C4-2B (cell line): ENCODE measurements at regions not wholly inside any gene's neighbourhood (a gene's known extent, or its start where the extent isn't known, plus 50 kb on each side); places are given as distances from the start of the nearest gene placed in this dataset.

Experiments
- ZFX ChIP-seq: fragments of 450-650 bp; IDR thresholded peaks from 2 replicates; pipeline ENCODE4 v1.6.1; 2017
- TF ChIP-seq, protein P1 (sequence below): fragments of 450-650 bp; conservative IDR thresholded peaks from 2 replicates; pipeline ENCODE4 v1.5.1; 2017; ENCODE audit warnings: mild to moderate bottlenecking

DNA sequence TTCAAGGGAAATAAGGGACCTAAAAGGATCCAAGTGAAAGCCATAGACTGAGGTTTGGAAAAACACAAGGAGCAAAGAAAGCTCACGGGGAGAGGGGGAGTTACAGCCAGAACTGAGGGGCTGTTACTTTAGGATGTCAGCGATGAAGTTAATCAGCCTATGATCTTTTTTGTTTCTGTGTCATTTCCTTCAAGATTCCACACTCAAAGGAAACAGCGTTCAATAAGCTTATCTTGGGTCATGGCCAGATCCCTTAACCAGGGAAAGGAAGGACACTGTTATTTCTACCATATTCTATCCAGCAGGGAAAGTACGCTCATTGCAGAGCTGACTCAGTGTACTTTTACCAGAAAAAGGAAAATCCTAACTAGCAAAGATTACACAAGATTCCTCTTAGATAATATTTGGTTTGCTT lies 132.8 kb downstream of the PFDN4 start:
- TF ChIP-seq, protein P1, sequence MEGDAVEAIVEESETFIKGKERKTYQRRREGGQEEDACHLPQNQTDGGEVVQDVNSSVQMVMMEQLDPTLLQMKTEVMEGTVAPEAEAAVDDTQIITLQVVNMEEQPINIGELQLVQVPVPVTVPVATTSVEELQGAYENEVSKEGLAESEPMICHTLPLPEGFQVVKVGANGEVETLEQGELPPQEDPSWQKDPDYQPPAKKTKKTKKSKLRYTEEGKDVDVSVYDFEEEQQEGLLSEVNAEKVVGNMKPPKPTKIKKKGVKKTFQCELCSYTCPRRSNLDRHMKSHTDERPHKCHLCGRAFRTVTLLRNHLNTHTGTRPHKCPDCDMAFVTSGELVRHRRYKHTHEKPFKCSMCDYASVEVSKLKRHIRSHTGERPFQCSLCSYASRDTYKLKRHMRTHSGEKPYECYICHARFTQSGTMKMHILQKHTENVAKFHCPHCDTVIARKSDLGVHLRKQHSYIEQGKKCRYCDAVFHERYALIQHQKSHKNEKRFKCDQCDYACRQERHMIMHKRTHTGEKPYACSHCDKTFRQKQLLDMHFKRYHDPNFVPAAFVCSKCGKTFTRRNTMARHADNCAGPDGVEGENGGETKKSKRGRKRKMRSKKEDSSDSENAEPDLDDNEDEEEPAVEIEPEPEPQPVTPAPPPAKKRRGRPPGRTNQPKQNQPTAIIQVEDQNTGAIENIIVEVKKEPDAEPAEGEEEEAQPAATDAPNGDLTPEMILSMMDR, result no peak
- no peak for TF ChIP-seq ZFX
